SK-N-MC (cell line): ENCODE measurements at regions not wholly inside any gene's neighbourhood (a gene's known extent, or its start where the extent isn't known, plus 50 kb on each side); places are given as distances from the start of the nearest gene placed in this dataset.

Experiments used
- EZH2 ChIP-seq: fragments of 200-600 bp; sonication (generic); IDR thresholded peaks from one replicate; pipeline ENCODE4 v1.6.1; 2017; ENCODE audit warnings: antibody characterized with exemption
- FOXP2 ChIP-seq: optimal IDR thresholded peaks from 2 replicates; pipeline ENCODE3; 2011; ENCODE audit warnings: mild to moderate bottlenecking, moderate library complexity; ENCODE audit not compliant: insufficient read depth; ENCODE audit errors: extremely low read length, control extremely low read depth
- POLR2AphosphoS5 ChIP-seq: IDR thresholded peaks from 2 replicates; pipeline ENCODE4 v1.6.1; 2012; ENCODE audit warnings: mild to moderate bottlenecking, low read depth, low read length, borderline replicate concordance

- TF ChIP-seq EZH2 (no peak), POLR2AphosphoS5 (no peak), FOXP2 (no peak)
These were observed 164.9 kb downstream of the SPRY1 start for GRCh38 chr4:123561525-123561924.
